ENCODE measurements at regions not wholly inside any gene's neighbourhood (a gene's known extent, or its start where the extent isn't known, plus 50 kb on each side); places are given as distances from the start of the nearest gene placed in this dataset.

DNA sequence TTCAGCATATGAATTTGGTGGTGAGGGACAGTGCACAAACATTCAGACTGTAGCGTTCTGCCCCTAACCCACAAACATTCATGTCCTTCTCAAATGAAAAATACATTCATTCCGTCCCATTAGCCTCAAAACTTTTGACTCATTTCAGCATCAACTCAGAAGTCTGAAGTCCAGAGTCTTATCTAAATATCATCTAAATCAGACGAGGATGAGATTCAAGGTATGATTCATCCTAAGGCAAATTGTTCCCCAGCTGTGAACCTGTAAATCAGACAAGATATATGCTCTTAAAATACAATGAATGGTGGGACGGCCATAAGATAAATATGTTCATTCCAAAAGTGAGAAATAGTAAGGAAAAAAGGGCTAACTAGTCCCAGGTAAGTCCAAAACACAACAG, 1195.6 kb upstream of the ADGRL4 start:
- 93 to 94% methylated on average over 3 to 4 of the region's 4 CpGs for WGBS, 2 experiments
- Histone ChIP-seq H3K4me3 (ENCODE audit: insufficient read depth, low read depth, low read length) (no peak overlapping the region), H3K9me3 (ENCODE audit: control insufficient read depth, low read length) (no peaks in the 10 kb centered on the region), H3K4me1 (ENCODE audit: control insufficient read depth, insufficient read depth, low read length) (no peaks in the 10 kb centered on the region), H3K27ac (ENCODE audit: insufficient read depth, low read depth, low read length, poor library complexity, severe bottlenecking) (no peak overlapping the region), H3K36me3 (ENCODE audit: control insufficient read depth, insufficient read depth, low read length) (no peaks in the 10 kb centered on the region), H3K27me3 (ENCODE audit: control insufficient read depth, insufficient read depth, low read length, poor library complexity, severe bottlenecking) (no peaks in the 10 kb centered on the region)

- Histone ChIP-seq H3K9me3 (ENCODE audit: control insufficient read depth, low read length) (no peaks in the 10 kb centered on the region), H3K4me1 (ENCODE audit: control insufficient read depth, insufficient read depth, low read length) (no peaks in the 10 kb centered on the region), H3K27me3 (ENCODE audit: control insufficient read depth, insufficient read depth, low read length, poor library complexity, severe bottlenecking) (no peaks in the 10 kb centered on the region), H3K36me3 (ENCODE audit: control insufficient read depth, insufficient read depth, low read length) (no peaks in the 10 kb centered on the region), H3K4me3 (ENCODE audit: insufficient read depth, low read depth, low read length) (no peak overlapping the region), H3K27ac (ENCODE audit: insufficient read depth, low read depth, low read length, poor library complexity, severe bottlenecking) (no peak overlapping the region)
- 92 to 93% methylated on average over 3 to 4 of the region's 4 CpGs for WGBS, 2 experiments
Observed at GRCh38 chr1:80194221-80194620, 1187.7 kb upstream of the ADGRL4 start.

DNA sequence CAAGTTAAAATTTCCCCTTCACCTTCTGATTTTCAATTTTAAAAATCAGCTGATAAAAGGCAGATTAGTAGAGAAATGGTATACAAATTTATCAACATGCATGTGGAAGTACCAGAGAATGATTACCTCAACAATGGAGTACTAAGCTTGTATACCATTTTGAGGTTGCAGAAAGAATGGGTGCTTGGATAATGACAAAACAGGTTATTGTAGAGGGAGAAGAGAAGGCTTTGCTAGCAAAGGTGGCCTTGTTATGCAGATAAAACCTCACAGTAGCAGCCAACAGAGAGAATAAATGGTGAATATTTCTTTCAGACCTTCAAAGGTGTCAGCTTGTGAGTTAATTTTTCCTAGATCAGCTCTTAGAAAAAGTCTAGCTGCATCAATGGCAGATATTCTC, 1174.9 kb upstream of the ADGRL4 start:
- Histone ChIP-seq H3K9me3 (ENCODE audit: control insufficient read depth, low read length) (no peaks in the 10 kb centered on the region), H3K4me3 (ENCODE audit: insufficient read depth, low read depth, low read length) (no peak overlapping the region), H3K27ac (ENCODE audit: insufficient read depth, low read depth, low read length, poor library complexity, severe bottlenecking) (no peak overlapping the region), H3K36me3 (ENCODE audit: control insufficient read depth, insufficient read depth, low read length) (no peaks in the 10 kb centered on the region), H3K4me1 (ENCODE audit: control insufficient read depth, insufficient read depth, low read length) (no peaks in the 10 kb centered on the region), H3K27me3 (ENCODE audit: control insufficient read depth, insufficient read depth, low read length, poor library complexity, severe bottlenecking) (no peaks in the 10 kb centered on the region)

DNA sequence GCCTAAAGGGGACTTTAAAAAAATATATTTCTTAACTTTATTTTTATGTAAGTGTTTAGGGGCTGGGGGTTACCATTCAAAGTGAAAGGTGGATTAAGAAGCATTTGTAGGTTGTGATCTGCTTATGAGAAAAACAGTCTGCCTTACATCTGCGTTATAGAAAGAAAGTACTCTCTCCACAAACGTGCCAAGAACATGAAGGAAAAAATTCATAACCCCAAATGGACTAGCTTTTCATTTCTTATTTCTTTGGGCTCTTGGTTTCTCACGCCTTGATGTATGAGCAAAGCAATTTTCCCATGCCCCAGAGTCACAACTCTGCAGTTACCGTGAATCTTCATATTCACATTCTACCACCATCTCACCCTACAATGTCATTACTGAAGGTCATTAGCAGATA, 1165.1 kb upstream of the ADGRL4 start:
- 92 to 94% methylated on average over 4 of the region's 4 CpGs for WGBS, 2 experiments
- H3K4me3 ChIP-seq (ENCODE audit: insufficient read depth, low read depth, low read length), result no peak overlapping the region
- no peaks in the 10 kb centered on the region for H3K27me3 ChIP-seq (ENCODE audit: control insufficient read depth, insufficient read depth, low read length, poor library complexity, severe bottlenecking)

DNA sequence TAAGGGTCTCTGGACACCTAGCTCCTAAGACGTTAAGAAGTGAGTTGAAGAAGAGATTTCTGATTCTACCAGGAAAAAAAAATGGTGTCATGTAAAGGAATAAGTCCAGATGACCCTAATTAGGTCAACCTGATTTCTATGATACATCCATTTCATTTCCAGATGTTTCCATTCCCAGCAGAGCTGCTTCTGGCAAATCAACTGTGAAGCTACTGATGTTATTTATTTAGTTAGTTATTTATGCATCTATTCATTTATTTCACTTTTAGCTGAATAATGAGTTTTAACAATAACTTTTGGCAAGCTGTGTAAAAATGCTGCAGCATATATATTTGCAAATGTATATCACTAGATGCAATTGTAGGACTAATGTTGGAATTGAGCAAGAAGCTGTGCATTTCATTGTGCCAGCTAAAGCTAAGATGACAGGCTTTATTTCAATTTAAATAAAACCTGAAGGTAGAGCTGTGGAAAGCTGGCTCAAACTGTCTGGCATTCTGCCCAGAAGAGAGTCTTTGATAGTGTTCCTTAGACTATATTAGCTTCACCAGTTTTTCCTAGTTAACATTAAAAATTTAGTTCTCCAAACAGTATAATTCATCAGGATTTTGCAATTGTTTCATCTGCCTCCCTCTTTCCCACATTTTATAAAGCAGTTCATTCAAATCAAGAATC, 1164.4 kb upstream of the ADGRL4 start:
- no peak overlapping the region for H3K4me3 ChIP-seq (ENCODE audit: insufficient read depth, low read depth, low read length)
- no peaks in the 10 kb centered on the region for H3K36me3 ChIP-seq (ENCODE audit: control insufficient read depth, insufficient read depth, low read length)
- H3K27me3 ChIP-seq (ENCODE audit: control insufficient read depth, insufficient read depth, low read length, poor library complexity, severe bottlenecking), result no peaks in the 10 kb centered on the region
- no peak overlapping the region for H3K27ac ChIP-seq (ENCODE audit: insufficient read depth, low read depth, low read length, poor library complexity, severe bottlenecking)
- H3K4me1 ChIP-seq (ENCODE audit: control insufficient read depth, insufficient read depth, low read length), result no peaks in the 10 kb centered on the region
- WGBS, 2 experiments, result 92 to 100% methylated on average over 1 of the region's 1 CpG
- H3K9me3 ChIP-seq (ENCODE audit: control insufficient read depth, low read length), result no peaks in the 10 kb centered on the region

More for the DNA sequence above, 1165.1 kb upstream of the ADGRL4 start:
- no peaks in the 10 kb centered on the region for H3K9me3 ChIP-seq (ENCODE audit: control insufficient read depth, low read length)
- H3K4me1 ChIP-seq (ENCODE audit: control insufficient read depth, insufficient read depth, low read length), result no peaks in the 10 kb centered on the region
- no peak overlapping the region for H3K27ac ChIP-seq (ENCODE audit: insufficient read depth, low read depth, low read length, poor library complexity, severe bottlenecking)
- no peaks in the 10 kb centered on the region for H3K36me3 ChIP-seq (ENCODE audit: control insufficient read depth, insufficient read depth, low read length)

DNA sequence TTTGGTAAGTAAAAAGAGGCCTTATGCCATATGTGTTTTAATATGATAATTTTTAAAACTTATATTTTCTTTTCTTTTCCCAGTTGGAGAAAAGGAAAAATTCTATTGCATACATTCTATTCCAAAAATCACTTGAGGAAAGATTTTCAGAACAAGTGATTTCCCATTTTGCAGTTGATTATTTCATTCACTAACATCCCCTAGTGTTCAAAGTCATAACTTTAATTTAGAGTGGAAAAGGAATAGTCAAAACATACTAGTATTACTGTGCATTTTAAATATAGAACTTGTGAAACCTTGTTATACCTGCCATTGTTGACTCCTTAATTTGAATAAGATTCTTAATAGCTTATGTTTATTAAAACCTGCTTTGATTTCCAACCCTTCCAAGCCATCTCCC, 1157.6 kb upstream of the ADGRL4 start:
- Histone ChIP-seq H3K27ac (ENCODE audit: insufficient read depth, low read depth, low read length, poor library complexity, severe bottlenecking) (no peak overlapping the region), H3K36me3 (ENCODE audit: control insufficient read depth, insufficient read depth, low read length) (no peaks in the 10 kb centered on the region), H3K9me3 (ENCODE audit: control insufficient read depth, low read length) (no peaks in the 10 kb centered on the region), H3K4me1 (ENCODE audit: control insufficient read depth, insufficient read depth, low read length) (no peaks in the 10 kb centered on the region), H3K4me3 (ENCODE audit: insufficient read depth, low read depth, low read length) (no peak overlapping the region), H3K27me3 (ENCODE audit: control insufficient read depth, insufficient read depth, low read length, poor library complexity, severe bottlenecking) (no peaks in the 10 kb centered on the region)

DNA sequence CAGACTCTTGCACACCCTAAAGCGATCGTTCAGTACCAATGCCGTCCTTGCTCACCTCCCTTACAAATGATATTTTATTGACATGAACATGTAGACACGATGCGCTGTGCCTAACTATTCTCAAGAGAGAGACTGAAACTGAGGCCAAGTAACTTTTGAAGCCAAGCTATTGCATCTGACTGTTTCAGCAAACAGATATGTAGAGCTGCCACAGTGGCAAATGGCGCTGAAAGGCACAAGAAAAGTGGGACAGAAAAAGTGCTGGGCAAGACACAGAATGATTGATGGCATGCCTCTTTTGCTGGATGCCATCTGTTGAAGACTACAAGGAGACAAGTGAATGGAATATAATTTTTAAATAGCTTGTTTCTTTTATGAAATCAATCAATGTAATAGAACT, 1157.2 kb upstream of the ADGRL4 start:
- Histone ChIP-seq H3K36me3 (ENCODE audit: control insufficient read depth, insufficient read depth, low read length) (no peaks in the 10 kb centered on the region), H3K4me1 (ENCODE audit: control insufficient read depth, insufficient read depth, low read length) (no peaks in the 10 kb centered on the region), H3K4me3 (ENCODE audit: insufficient read depth, low read depth, low read length) (no peak overlapping the region), H3K27ac (ENCODE audit: insufficient read depth, low read depth, low read length, poor library complexity, severe bottlenecking) (no peak overlapping the region), H3K27me3 (ENCODE audit: control insufficient read depth, insufficient read depth, low read length, poor library complexity, severe bottlenecking) (no peaks in the 10 kb centered on the region), H3K9me3 (ENCODE audit: control insufficient read depth, low read length) (no peaks in the 10 kb centered on the region)
- WGBS, 2 experiments, result 95 to 96% methylated on average over 6 of the region's 6 CpGs

GRCh38 chr1:80158771-80159170, 1152.2 kb upstream of the ADGRL4 start:
- Histone ChIP-seq H3K9me3 (ENCODE audit: control insufficient read depth, low read length) (no peaks in the 10 kb centered on the region), H3K4me3 (ENCODE audit: insufficient read depth, low read depth, low read length) (no peak overlapping the region), H3K4me1 (ENCODE audit: control insufficient read depth, insufficient read depth, low read length) (no peaks in the 10 kb centered on the region), H3K27ac (ENCODE audit: insufficient read depth, low read depth, low read length, poor library complexity, severe bottlenecking) (no peak overlapping the region), H3K36me3 (ENCODE audit: control insufficient read depth, insufficient read depth, low read length) (no peaks in the 10 kb centered on the region), H3K27me3 (ENCODE audit: control insufficient read depth, insufficient read depth, low read length, poor library complexity, severe bottlenecking) (no peaks in the 10 kb centered on the region)
- WGBS, 2 experiments, result no CpG with 5 or more reads among the region's 2 CpGs

DNA sequence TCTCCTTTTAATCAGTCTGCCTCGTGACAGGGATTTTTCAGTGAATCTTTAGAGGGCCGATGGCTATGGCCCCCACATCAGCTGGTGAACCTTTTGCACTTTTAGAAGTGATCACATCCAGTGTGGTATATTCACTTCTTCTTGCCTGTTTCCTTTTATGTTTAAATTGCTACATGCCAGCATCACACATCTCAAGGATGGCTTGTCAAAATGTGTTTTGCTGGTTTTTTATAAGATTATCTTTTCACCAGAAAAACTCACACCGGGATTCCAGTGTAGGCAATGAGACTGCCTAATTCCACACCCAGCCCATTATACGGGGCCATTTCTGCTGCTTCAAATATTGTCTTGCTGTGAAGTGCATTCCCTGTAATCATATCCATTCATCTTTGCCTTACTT, 1151.7 kb upstream of the ADGRL4 start:
- 92% methylated on average over 4 of the region's 4 CpGs for WGBS, 2 experiments

GRCh38 chr1:80155371-80155770, 1148.8 kb upstream of the ADGRL4 start:
- H3K27ac ChIP-seq (ENCODE audit: insufficient read depth, low read depth, low read length, poor library complexity, severe bottlenecking), result no peak overlapping the region
- 53 to 60% methylated on average over 2 of the region's 2 CpGs for WGBS, 2 experiments
- no peaks in the 10 kb centered on the region for H3K27me3 ChIP-seq (ENCODE audit: control insufficient read depth, insufficient read depth, low read length, poor library complexity, severe bottlenecking)
- no peaks in the 10 kb centered on the region for H3K36me3 ChIP-seq (ENCODE audit: control insufficient read depth, insufficient read depth, low read length)
- H3K4me3 ChIP-seq (ENCODE audit: insufficient read depth, low read depth, low read length), result no peak overlapping the region
- H3K9me3 ChIP-seq (ENCODE audit: control insufficient read depth, low read length), result no peaks in the 10 kb centered on the region
- H3K4me1 ChIP-seq (ENCODE audit: control insufficient read depth, insufficient read depth, low read length), result no peaks in the 10 kb centered on the region

More for the DNA sequence above, 1151.7 kb upstream of the ADGRL4 start:
- no peaks in the 10 kb centered on the region for H3K27me3 ChIP-seq (ENCODE audit: control insufficient read depth, insufficient read depth, low read length, poor library complexity, severe bottlenecking)
- no peak overlapping the region for H3K27ac ChIP-seq (ENCODE audit: insufficient read depth, low read depth, low read length, poor library complexity, severe bottlenecking)
- no peaks in the 10 kb centered on the region for H3K36me3 ChIP-seq (ENCODE audit: control insufficient read depth, insufficient read depth, low read length)
- no peak overlapping the region for H3K4me3 ChIP-seq (ENCODE audit: insufficient read depth, low read depth, low read length)
- H3K4me1 ChIP-seq (ENCODE audit: control insufficient read depth, insufficient read depth, low read length), result no peaks in the 10 kb centered on the region
- H3K9me3 ChIP-seq (ENCODE audit: control insufficient read depth, low read length), result no peaks in the 10 kb centered on the region

DNA sequence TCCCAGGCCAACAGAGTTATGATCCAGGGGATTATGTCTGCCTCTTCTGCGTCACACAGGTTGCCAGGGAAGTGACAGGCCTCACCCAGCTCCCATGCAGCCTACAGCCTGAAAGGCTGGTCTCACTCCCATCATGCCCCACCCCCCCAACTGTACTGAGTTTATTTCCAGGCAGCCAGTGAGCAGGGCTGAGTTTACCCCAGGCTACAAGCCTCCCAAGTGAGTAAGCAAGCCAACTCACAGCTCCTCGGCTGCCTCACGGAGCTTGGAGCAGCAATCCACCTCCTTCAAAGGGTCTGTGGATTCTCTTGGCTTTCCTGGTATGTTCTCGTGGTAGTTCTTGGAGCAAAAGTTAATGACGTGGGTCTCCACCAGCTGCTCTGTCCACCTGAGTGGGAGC, 1147.6 kb upstream of the ADGRL4 start:
- H3K27me3 ChIP-seq (ENCODE audit: control insufficient read depth, insufficient read depth, low read length, poor library complexity, severe bottlenecking), result no peaks in the 10 kb centered on the region
- 93 to 98% methylated on average over 5 of the region's 5 CpGs for WGBS, 2 experiments
- H3K9me3 ChIP-seq (ENCODE audit: control insufficient read depth, low read length), result no peaks in the 10 kb centered on the region
- no peaks in the 10 kb centered on the region for H3K4me1 ChIP-seq (ENCODE audit: control insufficient read depth, insufficient read depth, low read length)
- H3K36me3 ChIP-seq (ENCODE audit: control insufficient read depth, insufficient read depth, low read length), result no peaks in the 10 kb centered on the region
- no peak overlapping the region for H3K27ac ChIP-seq (ENCODE audit: insufficient read depth, low read depth, low read length, poor library complexity, severe bottlenecking)
- no peak overlapping the region for H3K4me3 ChIP-seq (ENCODE audit: insufficient read depth, low read depth, low read length)
